Bone marrow (tissue), 2 donors: ENCODE measurements at regions not wholly inside any gene's neighbourhood (a gene's known extent, or its start where the extent isn't known, plus 50 kb on each side); places are given as distances from the start of the nearest gene placed in this dataset.

ENCODE experiments used
- DNase-seq, 2 donors: peaks; one replicate each; lab custom pipeline; 2025; lab: John Stamatoyannopoulos, UW

- DNase-seq = peak in 1 of 2 donors; percentile 57
These were observed 245.9 kb downstream of the ERMARD start for GRCh38 chr6:169997187-169997929.

DNA sequence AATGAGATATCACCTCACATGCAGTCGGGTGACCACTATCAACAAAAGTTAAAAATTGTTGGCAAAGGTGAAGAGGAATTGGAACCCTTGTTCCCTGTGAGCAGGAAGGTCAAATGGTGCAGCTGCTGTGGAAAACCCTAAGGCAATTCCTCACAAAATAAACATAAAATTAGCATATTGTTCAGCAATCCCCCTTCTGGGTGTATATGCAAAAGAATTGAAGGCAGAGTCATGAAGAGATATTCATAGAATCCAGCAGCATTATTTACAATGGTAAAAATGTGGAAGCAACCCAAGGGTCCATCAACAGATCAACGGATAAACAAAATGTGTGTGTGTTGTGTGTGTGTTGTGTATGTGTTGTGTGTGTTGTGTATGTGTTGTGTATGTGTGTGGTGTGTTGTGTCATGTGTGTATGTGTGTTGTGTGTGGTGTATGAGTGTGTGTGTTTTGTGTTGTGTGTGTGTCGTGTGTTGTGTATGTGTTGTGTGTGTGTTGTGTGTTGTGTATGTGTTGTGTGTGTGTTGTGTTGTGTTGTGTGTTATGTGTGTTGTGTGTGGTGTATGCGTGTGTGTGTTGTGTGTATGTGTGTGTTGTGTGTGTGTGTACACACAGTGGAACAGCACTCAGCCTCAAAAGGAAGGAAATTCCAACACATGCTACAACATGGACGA is 245.1 kb downstream of the ERMARD start:
- no peak for DNase-seq

GRCh38 chr6:169994739-169995138 is 243.3 kb downstream of the ERMARD start:
- no peak for DNase-seq

DNA sequence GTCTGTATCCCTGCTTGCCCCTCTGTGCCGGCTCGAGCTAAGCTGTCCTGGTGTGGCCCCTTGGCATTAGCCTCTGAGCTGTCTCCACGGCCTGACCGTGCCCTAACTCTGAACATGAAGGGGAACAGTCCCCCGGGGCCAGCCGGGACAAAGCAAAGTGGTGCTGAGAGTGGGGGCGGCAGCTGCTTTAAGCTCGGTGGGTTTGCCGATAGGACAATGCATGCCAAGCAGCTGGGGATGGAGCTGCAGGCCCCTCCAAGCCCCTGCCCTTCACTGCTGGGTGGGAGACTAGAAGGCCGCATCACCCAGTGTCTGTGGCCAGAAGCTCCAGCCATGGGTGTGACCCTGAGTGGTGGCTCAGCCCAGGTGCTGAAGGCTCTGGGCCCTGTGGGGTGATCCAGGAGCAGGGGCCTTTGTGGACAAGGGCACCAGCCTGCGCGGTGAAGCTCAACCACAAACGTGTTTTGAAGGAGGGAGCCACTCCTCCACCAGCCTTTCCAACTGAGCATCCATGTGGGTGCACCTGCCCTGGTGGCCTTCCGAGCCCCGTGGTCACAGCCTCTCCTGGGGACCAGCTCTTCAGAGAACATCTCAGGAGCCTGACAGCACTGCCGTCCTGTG is 242.5 kb downstream of the ERMARD start:
- no peak for DNase-seq

DNA sequence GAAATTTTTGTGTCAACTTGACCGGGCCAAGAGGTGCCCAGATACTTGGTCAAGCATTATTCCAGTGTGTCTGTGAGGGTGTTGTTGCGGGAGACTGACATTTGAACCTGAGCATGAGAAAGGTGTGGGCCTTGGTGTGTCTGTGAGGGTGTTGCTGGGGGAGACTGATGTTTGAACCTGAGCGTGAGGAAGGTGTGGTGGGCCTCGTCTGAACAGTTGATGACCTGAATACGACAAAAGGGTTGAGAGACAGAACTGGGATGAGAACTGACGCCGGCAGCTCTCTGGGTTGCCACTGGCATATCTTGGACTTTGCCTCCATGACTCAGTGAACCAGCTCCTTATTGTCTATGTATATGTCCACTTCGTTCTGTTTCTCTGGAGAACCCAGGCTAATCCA is 240.5 kb downstream of the ERMARD start:
- DNase-seq = no peak

DNA sequence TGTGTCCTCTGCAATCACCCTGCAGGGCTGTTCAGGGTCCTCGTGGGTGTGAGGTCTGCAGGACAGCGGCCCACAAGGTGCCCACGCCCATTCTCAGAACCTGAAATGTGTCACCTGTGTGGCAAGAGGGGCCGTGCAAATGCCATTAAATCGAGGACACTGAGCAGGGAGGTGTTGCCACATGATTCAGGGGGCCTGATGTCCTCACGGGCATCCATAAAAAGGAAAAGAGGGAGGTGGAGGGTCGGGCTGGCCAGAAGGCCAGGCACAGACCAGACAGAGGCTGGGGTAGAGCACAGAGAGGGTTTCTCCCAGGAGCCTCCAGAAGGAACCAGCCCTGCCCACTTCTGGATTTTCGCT is 239.6 kb downstream of the ERMARD start:
- no peak for DNase-seq

GRCh38 chr6:169990095-169991030 is 238.9 kb downstream of the ERMARD start:
- DNase-seq = peak; percentile 35 to 75

- no peak for DNase-seq
These were observed 238.2 kb downstream of the ERMARD start for GRCh38 chr6:169989594-169989993.

- DNase-seq = no peak
These were observed 237.5 kb downstream of the ERMARD start for GRCh38 chr6:169988769-169989550.

GRCh38 chr6:169986848-169987498 is 235.6 kb downstream of the ERMARD start:
- no peak for DNase-seq

DNA sequence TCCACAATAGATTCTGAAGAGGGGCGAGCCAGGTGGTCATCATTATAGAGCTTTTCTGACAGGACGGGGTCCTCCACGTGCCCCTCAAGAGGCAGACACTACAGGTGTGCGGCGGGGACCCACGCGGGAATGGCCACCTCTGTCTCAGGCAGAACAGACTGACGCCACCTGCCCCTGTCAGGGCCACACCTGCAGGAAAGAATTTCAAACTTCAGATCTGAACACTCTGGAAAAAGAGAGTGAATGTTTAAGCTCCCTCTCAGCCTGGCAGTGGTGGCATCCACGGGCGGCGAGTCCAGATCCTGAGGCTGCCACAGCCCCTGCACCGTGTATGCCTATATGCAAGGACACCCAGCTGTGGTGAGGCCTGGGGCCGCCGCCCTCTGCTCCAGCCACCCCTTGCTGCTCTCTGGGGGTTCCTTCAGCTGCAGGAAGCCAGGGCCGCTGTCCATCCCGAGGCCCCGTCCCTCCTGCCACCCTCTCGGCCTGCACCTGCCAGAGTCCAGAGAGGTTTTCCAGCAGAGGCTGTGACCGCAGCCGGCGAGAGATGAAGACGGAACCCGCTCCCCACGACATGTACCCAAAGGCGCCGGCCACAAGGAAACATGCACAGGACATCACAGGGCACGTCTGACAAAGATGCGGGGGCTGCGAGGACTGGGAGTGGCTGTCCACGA is 234.9 kb downstream of the ERMARD start:
- DNase-seq = no peak

- no peak for DNase-seq
These were observed 233.9 kb downstream of the ERMARD start for GRCh38 chr6:169985121-169986015.

DNA sequence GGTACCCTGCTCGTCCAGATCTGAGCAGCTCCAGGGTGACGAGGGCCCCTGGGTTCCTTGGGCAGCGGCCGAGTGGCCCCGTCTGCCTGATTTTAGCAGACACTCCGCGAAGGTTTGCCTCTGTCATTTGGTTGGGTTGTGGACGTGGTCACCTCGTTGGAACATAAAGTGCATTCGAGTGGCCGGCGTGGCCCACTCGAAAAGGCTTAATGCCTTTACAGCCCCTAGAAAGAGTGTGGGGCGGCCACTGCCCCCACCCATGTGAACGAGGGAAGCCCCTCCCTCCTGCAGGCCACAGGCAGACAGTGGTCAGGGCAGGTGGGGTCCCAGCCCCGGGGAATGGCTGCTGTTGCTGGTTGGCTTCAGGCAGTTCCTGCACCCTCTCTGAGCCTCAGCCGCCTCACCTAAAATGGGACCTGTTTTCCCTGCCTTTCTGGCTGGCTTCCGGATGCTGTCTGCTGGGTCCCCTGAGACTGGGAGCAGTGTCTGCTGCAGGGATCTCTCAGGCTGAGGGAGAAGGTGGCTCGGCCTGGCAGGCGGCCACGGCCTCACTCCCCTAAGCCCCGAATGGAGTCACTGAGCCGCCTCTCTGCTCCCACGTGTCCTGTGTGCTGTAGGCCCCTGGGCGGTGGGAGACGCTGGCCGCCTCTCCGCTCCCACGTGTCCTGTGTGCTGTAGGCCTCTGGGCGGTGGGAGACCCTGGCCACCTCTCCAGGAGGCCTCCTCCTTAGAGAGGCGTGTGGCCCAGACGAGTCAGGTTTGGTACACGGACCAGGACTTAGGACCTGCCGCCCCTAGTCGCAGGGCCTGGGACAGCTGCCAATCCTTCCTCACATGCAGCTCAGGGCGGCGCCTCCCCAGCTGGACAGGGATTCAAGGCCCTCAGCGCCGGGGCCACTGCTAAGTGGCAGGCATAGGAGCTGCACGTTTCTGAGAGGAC is 233.0 kb downstream of the ERMARD start:
- no peak for DNase-seq

DNA sequence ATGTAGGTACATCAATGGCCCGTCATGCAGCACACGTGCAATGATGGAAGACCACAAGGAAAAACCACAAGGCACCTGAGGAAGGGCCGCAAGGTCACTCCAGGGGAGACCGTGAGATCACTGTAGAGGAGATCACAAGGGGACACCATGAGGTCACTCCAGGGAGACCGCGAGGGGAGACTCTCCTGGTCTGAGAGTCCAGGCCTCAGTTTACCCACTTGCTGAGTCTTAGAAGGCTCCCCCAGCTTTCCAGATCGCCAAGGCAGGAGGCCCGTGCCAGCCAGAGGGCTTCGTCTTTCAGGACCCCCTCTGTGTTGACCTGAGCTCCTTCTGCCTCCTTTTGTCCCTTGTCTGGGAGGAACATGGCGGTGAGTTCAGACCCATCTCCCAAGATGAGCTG is 232.2 kb downstream of the ERMARD start:
- DNase-seq = no peak

DNA sequence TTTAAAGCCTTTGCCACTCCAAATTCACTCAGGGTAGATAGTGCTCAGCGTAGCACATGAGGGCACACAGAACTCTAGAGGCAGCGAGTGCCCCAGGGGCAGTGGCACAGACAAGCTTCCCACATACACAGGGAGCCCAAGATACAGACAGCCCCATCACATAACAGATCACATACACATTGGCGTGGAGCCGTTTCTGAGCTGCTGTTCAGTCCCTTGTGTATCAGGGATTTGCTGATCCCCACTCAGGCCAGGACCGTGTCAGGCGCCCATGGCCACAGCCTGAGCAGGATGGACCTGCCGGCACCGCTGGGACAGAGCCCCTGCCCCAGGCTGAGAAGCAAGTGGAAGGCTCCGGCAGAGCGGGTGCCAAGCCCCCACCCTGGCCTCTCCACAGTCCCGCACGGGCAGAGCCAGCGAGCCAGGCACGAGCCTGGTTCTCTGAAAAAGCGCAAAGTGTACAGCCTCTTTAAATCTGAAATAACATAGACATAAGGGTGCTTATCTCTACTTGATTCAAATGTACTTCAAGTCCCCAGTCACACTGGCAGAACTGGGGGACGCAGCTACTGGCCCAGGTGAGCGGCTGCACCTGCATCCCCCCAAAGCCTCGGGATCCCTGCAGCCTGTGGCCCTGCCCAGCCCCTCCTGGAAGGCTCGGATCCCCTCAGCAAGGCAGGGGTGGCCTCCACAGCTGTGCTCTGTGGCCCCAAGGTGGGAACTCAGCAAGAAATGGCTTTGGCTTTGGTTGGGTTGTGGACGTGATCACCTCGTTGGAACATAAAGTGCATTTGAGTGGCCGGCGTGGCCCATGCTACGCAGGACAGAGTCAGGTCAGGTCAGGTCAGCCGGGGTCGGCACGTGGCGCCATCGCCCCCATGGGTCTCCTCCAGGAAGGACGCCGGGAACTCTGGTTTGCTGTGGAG is 231.3 kb downstream of the ERMARD start:
- DNase-seq = no peak

- no peak for DNase-seq
These were observed 230.5 kb downstream of the ERMARD start for GRCh38 chr6:169981969-169982368.

DNA sequence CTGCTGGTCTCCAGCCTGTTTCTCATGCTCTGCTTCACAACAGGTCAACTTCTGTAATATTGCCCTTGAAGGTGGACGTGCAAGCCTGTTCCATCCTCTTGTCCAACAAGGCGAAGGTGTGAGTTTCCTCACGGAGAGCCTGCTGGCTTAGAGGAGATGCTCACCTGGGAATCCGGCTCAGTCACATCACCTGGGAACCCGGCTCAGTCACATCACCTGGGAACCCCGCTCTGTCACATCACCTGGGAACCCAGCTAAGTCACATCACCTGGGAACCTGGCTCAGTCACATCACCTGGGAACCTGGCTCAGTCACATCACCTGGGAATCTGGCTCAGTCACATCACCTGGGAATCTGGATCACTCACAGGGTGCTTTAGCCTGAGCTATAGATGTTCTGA is 230.1 kb downstream of the ERMARD start:
- no peak for DNase-seq
